Hematopoietic multipotent progenitor cell treated with erythropoietin and hydrocortisone succinate and interleukin-3 and kit ligand, for 17 days (in vitro differentiated cells): ENCODE measurements at regions not wholly inside any gene's neighbourhood (a gene's known extent, or its start where the extent isn't known, plus 50 kb on each side); places are given as distances from the start of the nearest gene placed in this dataset.

Experiments used
- DNase-seq: peaks from one replicate; pipeline ENCODE4 v3.0.0-alpha.2; 2015; ENCODE audit warnings: low spot score

DNA sequence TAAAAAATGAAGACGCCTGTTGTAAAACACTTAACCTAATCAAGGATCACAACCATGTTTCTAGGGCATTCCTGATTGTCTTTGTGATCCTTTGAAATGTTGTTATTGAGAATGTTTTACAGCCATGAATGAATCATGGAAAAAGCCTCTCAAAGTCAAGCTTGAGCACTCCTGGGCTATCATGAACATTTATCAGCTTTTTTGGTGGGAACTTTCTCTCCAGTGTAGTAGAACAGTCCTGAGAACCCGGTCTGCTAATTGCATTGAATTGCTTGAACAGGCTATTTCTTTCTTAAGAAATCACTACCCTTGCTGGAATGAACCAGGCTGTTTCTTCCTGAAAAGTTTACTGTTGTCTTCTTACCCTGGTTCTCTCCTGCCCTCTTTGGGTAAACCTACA, 516.5 kb downstream of the FGF9 start:
- no peak for DNase-seq

- DNase-seq: no peak
Observed at GRCh38 chr13:22189176-22190048, 518.5 kb downstream of the FGF9 start.

DNA sequence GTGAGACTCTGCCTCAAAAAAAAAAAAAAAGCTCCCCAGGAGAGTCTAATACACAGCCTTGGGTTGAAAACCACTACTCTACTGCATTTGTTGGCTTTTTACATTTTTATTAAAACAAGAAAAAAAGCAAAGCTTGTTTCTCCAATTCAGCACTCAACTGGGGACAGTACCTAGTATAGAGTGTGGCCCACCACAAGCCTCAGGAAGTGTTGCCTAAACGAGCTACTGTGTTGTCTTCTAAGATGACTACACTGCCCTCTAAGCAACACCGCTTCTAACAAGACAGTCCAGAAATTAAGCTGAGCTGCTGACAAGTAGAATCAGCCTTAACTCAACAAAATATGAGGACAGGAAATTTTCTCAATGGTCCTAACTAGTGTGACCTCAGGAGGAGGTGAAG, 522.2 kb downstream of the FGF9 start:
- no peak for DNase-seq

GRCh38 chr13:22194106-22194805, 523.4 kb downstream of the FGF9 start:
- no peak for DNase-seq

DNA sequence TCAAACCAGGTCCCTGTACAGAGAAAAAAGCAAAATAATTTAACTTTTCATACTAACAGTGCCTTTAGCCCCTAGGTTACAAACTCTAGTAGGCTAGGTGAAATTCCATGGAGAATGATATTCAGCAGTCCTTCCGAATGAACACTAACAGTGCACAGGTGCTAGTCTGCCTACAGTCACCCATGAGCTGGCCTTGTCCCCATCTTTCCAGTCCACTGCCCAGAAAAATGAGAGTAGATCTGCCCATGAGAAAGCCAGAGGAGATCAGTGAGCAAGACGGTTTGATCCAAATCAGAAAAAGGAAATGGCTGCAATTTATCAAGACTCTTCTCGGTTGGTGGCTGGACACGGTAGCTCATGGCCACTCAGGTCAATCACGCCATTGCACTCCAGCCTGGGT, 524.9 kb downstream of the FGF9 start:
- DNase-seq: no peak

GRCh38 chr13:22196777-22197176, 525.9 kb downstream of the FGF9 start:
- no peak for DNase-seq

DNA sequence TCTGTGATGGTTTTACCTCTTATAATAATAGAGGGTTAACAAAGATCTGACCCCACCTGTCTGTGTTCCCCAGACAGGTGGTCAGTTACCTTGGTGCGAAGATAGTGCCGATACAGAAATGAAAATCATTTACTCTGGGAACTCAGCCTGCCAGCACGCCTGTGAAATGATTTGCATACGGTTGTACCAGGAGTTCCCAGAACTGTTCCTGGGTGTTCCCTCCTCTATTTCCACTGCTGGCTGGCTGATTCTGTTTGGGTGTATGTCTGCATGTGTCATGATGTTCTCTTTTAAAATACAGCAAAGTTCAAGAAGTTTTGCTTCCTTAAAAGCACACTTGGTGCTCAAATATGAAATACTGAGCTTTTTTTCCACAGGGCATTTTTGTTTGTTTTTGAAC, 527.1 kb downstream of the FGF9 start:
- DNase-seq: no peak

- DNase-seq: no peak
Observed at GRCh38 chr13:22198641-22199217, 527.9 kb downstream of the FGF9 start.

GRCh38 chr13:22200440-22200839, 529.6 kb downstream of the FGF9 start:
- no peak for DNase-seq

DNA sequence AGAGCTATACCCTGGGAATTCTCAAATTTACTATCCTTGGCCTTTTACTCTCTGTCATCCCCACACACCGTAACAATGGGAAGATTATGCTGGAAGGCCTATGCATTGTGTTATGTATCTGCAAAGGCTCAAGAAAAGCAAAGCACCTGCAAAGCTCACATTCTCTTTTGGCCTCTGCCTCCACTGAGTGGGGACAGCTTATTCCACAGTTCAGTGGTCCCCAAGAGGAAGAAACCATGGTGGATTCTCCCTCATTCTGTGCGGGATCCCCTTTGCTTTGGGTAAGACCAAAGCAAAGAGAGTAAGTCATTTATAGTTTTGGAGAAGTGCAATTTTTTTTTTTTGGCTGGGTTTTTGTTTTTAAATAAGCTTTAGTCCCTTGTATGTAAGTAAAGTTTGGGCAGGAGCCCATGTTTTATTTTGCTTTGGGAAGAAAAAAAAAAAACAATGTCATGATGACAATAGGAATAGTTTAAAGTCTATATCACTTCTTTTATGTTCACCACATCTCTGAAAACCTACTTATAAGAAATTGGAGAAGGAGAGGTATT, 530.6 kb downstream of the FGF9 start:
- DNase-seq: no peak

- DNase-seq: no peak
Observed at GRCh38 chr13:22210134-22210930, 539.5 kb downstream of the FGF9 start.

DNA sequence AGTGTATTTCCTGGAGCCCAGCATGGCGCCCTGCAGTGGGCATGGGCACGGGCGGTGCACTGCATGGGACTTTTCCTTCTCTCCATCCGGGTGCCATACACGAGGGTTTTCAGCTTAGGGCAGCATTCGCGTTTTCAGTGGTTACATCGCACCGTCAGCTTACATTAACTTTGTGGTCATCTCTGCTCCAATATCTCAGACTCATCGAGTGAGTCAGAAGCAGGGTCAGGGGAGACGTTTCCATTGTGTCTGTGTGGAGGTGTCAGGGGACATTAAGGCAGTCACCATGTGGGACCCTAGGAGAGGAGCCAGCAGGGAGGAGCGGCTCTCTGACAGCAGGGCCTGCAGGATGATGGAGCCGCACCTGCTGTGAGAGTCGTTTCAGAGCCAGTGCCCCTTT, 541.0 kb downstream of the FGF9 start:
- DNase-seq: no peak

GRCh38 chr13:22212576-22212975, 541.7 kb downstream of the FGF9 start:
- DNase-seq: no peak

- no peak for DNase-seq
Observed at GRCh38 chr13:22214184-22214583, 543.3 kb downstream of the FGF9 start.

DNA sequence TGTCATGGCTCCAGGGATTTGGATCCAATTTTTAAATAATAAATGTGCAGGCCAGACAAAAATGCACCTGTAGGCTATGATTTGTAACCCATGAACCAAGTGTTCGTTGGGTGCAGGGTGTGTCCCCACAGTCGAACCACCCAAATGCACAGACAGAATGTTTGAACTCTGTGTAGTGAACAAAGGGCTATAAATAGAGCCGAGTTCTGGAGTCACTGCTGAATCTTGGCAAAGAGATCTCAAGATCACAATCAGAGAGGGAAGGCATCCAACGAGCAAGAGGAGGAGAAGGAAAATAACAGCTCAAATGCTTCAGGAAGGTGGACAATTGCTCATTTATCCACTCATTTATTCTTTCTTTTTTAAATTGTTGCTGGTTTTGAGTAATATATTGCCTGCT, 547.9 kb downstream of the FGF9 start:
- no peak for DNase-seq

GRCh38 chr13:22219709-22220108, 548.8 kb downstream of the FGF9 start:
- no peak for DNase-seq

DNA sequence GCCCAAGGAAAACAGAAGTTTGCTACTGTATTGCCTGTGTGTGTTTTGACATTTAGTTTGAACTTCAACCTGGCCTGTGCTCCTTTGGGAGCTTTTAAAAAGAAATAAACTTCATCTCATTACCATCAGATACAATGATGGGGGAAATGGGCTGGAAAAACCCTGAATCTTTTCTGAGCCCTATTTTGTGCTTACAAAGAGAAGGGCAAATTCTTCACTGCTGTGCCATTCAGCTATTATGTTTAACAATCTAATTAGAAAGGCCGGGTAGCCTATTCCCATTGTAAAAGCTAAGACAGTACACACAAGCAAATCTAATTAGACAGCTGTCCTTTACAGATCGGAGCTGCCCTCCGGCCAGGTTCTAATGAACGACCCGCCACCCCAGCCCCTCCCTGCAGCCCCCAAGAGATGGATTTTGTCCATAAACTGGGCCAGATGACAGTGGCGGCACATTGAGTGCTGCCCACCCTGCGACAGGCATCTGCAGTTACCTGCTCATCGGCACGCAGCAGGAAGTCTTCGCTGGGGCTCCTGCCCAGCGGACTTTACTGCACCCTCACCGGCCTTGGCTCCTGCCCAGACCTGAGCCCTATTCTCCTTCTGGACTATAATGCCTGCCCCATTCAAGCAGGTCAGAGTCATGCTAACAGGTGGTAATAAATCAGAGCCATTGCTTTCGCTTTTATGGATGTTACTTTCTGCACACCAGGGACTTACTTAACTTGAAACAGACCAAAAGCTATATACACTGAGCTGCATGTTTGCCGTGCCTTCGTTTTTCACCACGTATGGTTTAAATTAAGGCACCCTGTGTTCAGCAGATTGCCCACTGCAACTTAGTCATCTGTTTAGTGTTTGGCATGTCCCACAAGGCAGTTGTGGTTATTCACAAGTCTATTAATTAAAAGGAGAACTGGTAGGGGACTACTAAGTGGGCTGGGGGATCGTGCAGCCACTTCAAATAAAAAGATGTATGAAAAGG, 549.6 kb downstream of the FGF9 start:
- DNase-seq: no peak

DNA sequence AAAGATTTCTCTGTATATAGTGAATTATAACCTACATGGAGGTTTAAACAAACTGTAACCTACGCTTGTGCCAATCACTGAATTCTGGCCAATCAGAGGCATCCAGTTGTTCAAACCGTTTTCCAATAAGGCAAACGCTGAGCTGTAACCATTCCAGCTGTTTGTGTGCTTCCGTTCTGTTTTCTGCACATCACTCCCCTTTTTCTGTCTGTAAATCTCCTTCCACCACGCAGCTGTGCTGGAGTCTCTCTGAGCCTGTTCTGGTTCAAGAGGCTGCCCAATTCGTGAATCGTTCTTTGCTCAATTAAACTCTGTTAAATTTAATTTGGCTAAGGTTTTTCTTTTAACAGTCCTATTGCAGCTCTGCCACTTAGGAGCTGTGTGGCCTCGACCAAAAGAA, 552.5 kb downstream of the FGF9 start:
- no peak for DNase-seq

- no peak for DNase-seq
Observed at GRCh38 chr13:22226086-22226485, 555.2 kb downstream of the FGF9 start.

GRCh38 chr13:22227895-22228294, 557.0 kb downstream of the FGF9 start:
- DNase-seq: no peak

- DNase-seq: no peak
Observed at GRCh38 chr13:22229916-22230315, 559.0 kb downstream of the FGF9 start.
